GM21423 (cell line): ENCODE measurements at regions not wholly inside any gene's neighbourhood (a gene's known extent, or its start where the extent isn't known, plus 50 kb on each side); places are given as distances from the start of the nearest gene placed in this dataset.
"Not testable (repeated sequence)": the region's sequence is repeated elsewhere in the genome, so short reads cannot be mapped to it uniquely, and the experiment has no call there.

Source experiments
- ATAC-seq: cut with Tn5 transposase; IDR thresholded peaks from one replicate; pipeline ENCODE4 v1.9.1; 2021; ENCODE audit warnings: mild to moderate bottlenecking, moderate library complexity; ENCODE audit not compliant: unreplicated experiment

DNA sequence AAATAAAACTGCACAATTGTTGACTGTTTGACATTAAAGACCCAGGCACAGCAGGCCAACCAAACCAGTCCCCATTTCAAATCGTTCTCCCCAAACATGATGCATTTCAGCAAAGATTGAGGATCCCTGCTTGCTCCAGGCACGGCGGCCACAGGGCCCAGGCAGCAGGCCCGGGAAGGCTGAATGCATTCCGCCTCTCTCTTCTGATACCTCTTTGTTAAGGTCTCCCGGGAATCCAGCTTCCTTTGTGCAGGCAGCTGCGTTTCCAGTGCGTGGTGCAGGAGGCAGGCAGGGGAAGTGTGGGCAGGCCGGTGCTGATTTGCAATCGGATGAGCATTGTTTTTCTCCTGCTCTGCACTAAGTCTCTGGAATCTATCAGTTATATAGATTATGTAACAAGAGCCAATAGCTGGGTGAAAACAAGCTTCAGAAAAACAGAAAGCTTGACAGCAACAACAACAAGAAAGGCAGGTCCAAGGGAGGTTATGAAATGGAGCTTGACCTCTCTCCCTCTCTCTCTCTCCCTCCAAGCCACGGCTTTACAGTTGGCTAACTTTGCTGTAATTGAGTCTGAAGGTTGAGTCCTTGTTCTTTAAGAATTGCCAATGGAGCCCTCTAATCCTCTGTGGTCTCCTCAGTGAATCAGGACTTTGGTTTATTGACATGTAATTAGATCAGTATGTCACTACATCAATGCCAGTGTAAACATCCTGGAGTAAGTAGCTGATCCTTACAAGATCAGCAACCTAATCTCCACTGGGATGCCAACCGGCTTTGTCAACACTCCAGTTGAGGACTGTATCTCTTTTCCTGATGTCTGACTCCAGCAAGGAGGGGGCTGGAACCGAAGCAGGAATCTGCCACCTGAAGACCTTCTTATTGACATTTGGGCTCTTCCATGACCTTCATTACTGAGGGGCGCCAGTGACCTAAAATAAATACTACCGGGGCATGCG, 338.0 kb downstream of the TEX29 start:
- ATAC-seq: no peak

DNA sequence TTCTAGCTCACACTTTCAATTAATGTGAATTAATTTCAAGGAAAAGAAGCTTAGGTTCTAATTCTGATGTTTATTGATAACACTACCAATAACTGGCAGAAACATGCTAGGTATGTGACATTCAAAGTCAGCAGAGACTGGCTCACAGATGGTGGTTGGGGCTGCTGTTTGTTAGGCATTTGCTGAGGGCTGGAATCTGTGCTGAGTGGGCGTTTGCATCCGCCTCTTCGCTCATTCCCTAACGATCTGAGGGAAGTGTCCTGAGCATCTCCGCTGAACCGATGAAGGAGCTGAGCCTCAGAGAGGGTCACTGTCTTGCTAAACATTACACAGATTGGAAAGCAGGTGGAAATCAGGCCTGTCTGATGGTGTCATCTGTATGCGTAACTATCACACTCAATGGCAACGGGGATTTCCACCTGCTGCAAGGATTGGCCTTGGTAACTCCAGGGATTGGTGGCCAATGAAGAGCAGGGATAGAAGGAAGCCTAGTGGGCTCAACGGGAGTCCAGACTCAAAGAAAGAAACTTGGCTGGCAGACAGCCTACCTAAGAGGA, 338.9 kb downstream of the TEX29 start:
- ATAC-seq: no peak

GRCh38 chr13:111659842-111660241, 339.4 kb downstream of the TEX29 start:
- no peak for ATAC-seq

DNA sequence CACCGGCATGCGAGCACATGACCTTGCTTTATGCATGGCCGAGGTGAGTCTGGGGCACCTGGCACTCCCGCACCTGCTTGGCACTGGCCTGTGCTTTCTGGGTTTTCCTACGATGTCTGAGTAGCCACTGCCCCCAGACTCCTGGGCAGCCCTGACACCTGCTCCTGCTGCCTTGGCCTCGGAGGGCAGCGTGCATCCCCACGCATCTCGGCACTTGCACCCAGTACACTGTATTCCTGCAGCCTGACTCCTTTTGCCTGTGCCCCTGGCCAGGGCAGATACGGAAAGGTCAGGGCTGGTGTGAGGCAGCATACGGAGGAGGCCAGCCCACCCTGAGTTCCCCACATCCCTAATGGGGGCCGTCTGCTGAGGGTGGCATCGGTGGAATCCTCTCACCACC, 340.6 kb downstream of the TEX29 start:
- no peak for ATAC-seq

- no peak for ATAC-seq
Observed at GRCh38 chr13:111661776-111662175, 341.3 kb downstream of the TEX29 start.

- no peak for ATAC-seq
Observed at GRCh38 chr13:111662451-111662850, 342.0 kb downstream of the TEX29 start.

DNA sequence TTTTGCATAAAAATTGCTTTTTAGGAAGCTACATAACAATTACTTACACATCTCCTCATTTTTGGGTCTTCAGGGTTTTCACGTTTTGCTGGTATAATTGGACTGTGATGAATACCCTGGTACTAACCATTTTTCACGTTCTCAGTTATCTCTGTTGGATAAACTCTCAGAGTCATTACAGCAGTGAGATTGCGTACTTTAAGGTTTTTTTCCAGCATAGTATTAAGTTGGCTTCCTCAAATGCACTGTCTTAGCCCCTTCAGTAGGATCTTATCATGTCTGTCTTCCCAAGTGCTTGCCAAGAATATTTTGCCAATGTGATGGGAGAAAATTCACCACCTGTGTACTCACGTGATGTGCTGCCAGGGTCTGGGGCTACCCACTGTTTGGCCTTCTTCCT, 342.5 kb downstream of the TEX29 start:
- no peak for ATAC-seq

DNA sequence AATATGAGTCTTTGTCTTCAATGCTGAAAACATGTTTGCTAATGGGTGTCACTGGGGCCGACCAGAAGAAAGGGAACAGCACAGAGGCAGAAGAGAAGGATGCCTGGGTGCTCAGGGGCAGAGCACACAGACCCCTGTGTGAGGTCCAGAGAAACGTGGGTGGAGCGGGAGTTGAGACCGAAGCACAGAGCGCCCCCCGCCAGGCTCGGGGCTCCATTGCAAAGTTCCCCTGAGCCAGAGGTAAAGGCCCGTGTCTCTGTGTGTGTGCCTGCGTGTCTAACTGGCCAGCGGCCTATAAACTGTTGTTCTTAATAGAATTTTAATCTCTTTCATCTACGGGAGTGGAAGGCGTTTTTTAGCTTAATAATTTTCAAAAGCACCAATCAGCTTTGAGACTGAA, 343.1 kb downstream of the TEX29 start:
- ATAC-seq: no peak

DNA sequence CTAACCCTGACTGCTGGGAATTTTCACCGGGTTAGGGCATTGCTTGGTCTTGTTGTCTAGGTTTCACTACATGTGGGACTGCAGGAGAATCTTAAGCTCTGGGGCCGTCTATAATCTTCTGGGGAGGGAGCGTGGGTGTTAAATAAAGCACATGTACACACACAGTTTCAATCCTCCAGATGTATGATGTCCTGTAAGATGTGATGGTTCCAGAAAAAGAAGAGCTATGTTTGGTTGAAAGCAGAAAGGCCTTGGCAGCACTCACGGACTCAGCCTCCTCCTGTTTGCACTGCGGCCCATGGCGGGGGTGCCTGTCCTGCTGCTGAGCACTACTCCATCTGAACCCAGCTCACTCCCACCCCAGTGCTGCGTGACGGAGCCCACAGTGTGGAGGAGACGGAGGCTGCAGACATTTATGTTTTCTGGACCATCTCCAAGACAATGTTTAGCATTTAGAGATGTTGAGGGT, 343.5 kb downstream of the TEX29 start:
- no peak for ATAC-seq

DNA sequence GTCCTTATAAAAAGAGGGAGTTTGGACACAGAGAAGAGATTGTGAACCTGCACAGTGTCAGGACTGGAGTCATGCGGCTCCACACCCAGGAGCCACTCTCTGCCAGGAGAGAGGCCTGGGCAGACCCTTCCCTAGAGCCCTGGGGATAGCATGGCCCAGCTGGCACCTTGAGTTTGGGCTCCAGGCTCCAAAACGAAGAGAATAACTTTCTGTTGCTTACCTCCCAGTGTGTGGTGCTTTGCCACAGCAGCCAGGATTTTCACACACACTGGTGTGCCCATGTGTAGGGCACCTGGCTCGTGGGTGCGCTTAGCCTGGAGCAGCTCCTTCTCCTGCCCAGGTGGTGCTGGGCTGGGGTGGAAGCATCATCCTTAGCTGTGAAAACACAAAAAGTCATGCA, 344.3 kb downstream of the TEX29 start:
- ATAC-seq: no peak

DNA sequence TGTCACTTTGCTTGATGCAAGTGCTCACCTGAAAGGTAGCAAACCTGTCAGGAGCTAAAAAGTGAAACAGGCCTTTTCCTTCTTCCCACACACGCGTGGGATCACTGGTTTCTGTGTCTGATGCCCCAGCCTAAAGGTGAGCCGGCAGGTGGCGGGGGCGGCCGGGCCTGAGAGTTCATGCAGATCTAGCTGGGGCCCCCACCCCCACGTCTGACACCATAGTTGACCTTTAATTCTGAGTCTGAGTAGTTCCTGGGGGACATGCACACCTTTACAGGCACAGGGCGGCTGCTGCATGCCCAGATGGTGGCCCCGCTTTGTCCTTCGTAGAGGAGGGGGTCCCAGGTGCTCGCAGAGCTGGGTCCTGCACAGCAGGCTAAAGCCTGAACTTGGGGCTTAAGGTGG, 345.3 kb downstream of the TEX29 start:
- no peak for ATAC-seq

- no peak for ATAC-seq
Observed at GRCh38 chr13:111666164-111666776, 345.8 kb downstream of the TEX29 start.

GRCh38 chr13:111667757-111668156, 347.3 kb downstream of the TEX29 start:
- ATAC-seq: no peak

DNA sequence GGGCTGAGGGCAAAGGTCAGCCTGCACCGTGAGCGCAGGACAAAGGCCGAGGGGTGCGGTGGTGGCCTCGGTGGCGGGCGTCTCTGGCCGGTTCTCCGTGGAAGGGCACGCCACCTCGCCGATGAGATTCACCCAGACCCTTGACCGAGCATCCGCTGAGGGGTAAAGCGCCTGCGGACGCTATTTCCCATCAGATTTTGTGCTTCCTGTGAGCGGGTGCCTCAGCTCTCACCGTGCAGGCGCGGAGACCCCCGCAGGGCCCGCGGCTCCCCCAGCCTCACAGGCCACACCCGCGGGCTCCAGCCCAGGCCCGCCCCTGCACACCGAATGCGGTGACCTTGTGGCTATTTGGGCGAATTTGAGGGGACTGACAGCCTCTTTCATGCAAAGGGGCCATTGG, 348.0 kb downstream of the TEX29 start:
- ATAC-seq: no peak

DNA sequence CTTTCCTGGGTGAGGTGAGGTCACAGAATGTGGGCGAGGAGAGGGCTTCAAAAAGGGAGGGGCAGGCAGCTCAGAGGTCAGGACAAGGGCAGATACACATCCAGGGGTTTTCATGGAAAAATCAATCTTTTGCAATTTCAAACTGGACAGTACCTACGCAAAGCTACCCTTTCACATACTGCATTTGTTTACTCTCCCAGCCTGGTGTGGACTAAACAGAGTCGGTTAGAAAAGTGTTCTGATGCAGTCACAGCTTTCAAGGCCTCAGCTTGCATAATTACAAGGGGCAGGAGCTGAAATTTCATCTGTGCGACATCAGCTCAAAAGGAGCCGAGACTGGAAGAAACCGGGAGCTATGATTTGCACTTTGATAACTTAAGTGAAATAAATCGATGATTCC, 351.8 kb downstream of the TEX29 start:
- ATAC-seq: not testable (repeated sequence)

- ATAC-seq: not testable (repeated sequence)
Observed at GRCh38 chr13:111678120-111678882, 357.9 kb downstream of the TEX29 start.

GRCh38 chr13:111679645-111680044, 359.2 kb downstream of the TEX29 start:
- ATAC-seq: not testable (repeated sequence)

GRCh38 chr13:111680100-111680499, 359.7 kb downstream of the TEX29 start:
- ATAC-seq: not testable (repeated sequence)

GRCh38 chr13:111692028-111692427, 371.6 kb downstream of the TEX29 start:
- ATAC-seq: not testable (repeated sequence)

- not testable (repeated sequence) for ATAC-seq
Observed at GRCh38 chr13:111696121-111696520, 370.8 kb upstream of the SOX1 start.

DNA sequence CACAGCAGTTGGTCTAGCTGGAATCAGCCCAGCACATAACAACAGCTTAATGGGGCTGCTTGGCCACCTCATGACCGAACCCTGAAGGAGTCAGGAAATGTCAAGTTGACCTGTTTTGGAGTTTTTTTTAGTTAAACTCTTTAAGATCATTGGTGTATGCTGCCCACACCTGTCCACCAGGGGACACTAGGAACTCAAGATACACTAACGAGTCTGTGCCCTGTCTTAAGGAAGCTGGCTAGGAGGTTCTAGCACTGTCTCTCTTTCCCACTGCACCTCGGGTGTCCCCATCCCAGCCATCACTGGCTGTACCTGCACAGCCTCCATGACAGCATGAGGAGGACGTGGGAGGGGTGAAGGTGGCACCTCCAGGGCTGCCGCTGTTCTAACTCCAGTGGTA, 364.9 kb upstream of the SOX1 start:
- ATAC-seq: not testable (repeated sequence)
